Transverse colon (tissue), 4 donors: ENCODE measurements at regions not wholly inside any gene's neighbourhood (a gene's known extent, or its start where the extent isn't known, plus 50 kb on each side); places are given as distances from the start of the nearest gene placed in this dataset.

ENCODE experiments used
- DNase-seq: peaks from one replicate; pipeline ENCODE4 v3.0.0-alpha.2; 2019
- H3K27ac ChIP-seq, 4 donors: fragments of 200-600 bp; sonication (generic); 2 replicates each; pipeline ENCODE4 v1.5.1; 2016 to 2018; ENCODE audit warnings: inconsistent platforms in 4 of 4
- H3K27me3 ChIP-seq: fragments of 200-600 bp; sonication (generic); 2 replicates; pipeline ENCODE4 v1.5.1; 2017; ENCODE audit warnings: inconsistent platforms
- H3K36me3 ChIP-seq, 4 donors: fragments of 200-600 bp; sonication (generic); 2 replicates each; pipeline ENCODE4 v1.5.1; 2017 to 2019; ENCODE audit warnings: inconsistent platforms in 4 of 4
- H3K4me1 ChIP-seq, 4 donors: fragments of 200-600 bp; sonication (generic); 2 replicates each; pipeline ENCODE4 v1.5.1; 2017 to 2020; ENCODE audit warnings: inconsistent platforms in 4 of 4
- H3K4me3 ChIP-seq, 4 donors: fragments of 200-600 bp; sonication (generic); 1 replicate in 1 of 4; 2 replicates in 3 of 4; pipeline versions ENCODE4 v1.5.1 to v1.6.1; 2017 to 2019; ENCODE audit warnings: inconsistent platforms in 4 of 4
- H3K9me3 ChIP-seq, 2 donors: fragments of 200-600 bp; sonication (generic); 2 replicates each; pipeline ENCODE4 v1.5.1; 2017 to 2019; ENCODE audit warnings: inconsistent platforms in 2 of 2
- CTCF ChIP-seq, 5 experiments: fragments of 200-600 bp in 3 of 5; fragments of 450-650 bp in 2 of 5; sonication (generic) in 3 of 5; IDR thresholded peaks; 1 replicate in 2 of 5; 2 replicates in 3 of 5; pipeline ENCODE4 v1.5.1; 2016 to 2017; ENCODE audit warnings: antibody characterized with exemption in 5 of 5, inconsistent platforms in 3 of 5, mild to moderate bottlenecking in 2 of 5, moderate library complexity in 1 of 5
- EP300 ChIP-seq: sonication (generic); formaldehyde crosslinking; IDR thresholded peaks from one replicate; pipeline ENCODE4 v1.6.1; 2017; ENCODE audit warnings: antibody characterized with exemption, low read depth
- POLR2A ChIP-seq: fragments of 450-650 bp; IDR thresholded peaks from one replicate; pipeline ENCODE4 v1.6.1; 2016; ENCODE audit warnings: antibody characterized with exemption, mild to moderate bottlenecking, moderate library complexity
- POLR2AphosphoS5 ChIP-seq, 3 donors: sonication (generic); formaldehyde crosslinking; IDR thresholded peaks; one replicate each; pipeline ENCODE4 v1.6.1; 2016; ENCODE audit warnings: antibody characterized with exemption in 3 of 3
- WGBS, 2 donors: methylation state at CpG; one replicate each; pipeline ENCODE4 v1.1.5; 2018; ENCODE audit warnings: low coverage in 1 of 2; 5-methylcytosine and 5-hydroxymethylcytosine counted together
- in situ Hi-C, 4 donors: fragments of 200-750 bp; cut with MboI; loops; one replicate each; pipeline versions ENCODE4 v1.15.0 to v1.15.1; 2017; ENCODE audit warnings: low sequenced_read_pairs in 3 of 4, low pct_ligation_motif_present in 1 of 4, low pct_unique_long_range_greater_than_20kb in 1 of 4
- intact Hi-C: fragments of 100-400 bp; cut with DNase I; formaldehyde crosslinking; loops from one replicate; pipeline ENCODE4 v1.15.1; 2023; ENCODE audit warnings: low total_unique reads

DNA sequence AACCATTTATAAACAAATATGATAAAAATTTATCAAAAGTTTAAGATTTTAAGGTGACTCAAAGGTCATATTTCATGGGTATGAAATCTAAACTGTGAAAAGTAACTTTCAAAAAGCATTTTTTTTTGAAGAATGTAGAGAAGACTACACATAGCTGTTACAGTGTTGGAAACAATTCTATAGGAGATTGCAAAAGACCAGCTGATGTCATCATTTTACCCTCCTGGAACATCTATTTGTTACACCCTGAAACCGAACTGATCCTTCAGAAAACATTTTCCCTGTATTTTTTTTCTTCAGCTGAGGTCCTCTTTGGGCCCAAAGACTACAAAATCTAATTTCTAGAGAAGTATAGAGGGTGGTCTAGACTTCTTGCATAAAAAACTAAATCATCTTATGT, 297.5 kb upstream of the FERMT1 start:
- no peaks in the 10 kb centered on the region for H3K36me3 ChIP-seq
- DNase-seq = no peak
- WGBS, 2 donors = 51 to 57% methylated on average over 1 of the region's 1 CpG
- TF ChIP-seq POLR2AphosphoS5 (IDR thresholded peaks at IDR 0.05) (no peak), CTCF (IDR thresholded peaks at IDR 0.05) (no peak), EP300 (no peak), POLR2A (no peak)
- no peaks in the 10 kb centered on the region for H3K27me3 ChIP-seq
- no peaks in the 10 kb centered on the region for H3K9me3 ChIP-seq
- H3K4me1 ChIP-seq = no peaks in the 10 kb centered on the region
- intact Hi-C loops = no loop called here
- no peak overlapping the region for H3K4me3 ChIP-seq
- in situ Hi-C loops = no loop called here
- H3K27ac ChIP-seq = no peak overlapping the region

GRCh38 chr20:6418732-6419131, 295.9 kb upstream of the FERMT1 start:
- H3K36me3 ChIP-seq = no peaks in the 10 kb centered on the region
- no peak overlapping the region for H3K27ac ChIP-seq
- intact Hi-C loops (no loop called here), in situ Hi-C loops (no loop called here)
- no peaks in the 10 kb centered on the region for H3K27me3 ChIP-seq
- no peak for DNase-seq
- H3K4me3 ChIP-seq = no peak overlapping the region
- H3K4me1 ChIP-seq = no peaks in the 10 kb centered on the region
- TF ChIP-seq POLR2AphosphoS5 (IDR thresholded peaks at IDR 0.05) = no peak
- no peak for TF ChIP-seq EP300
- no peaks in the 10 kb centered on the region for H3K9me3 ChIP-seq

DNA sequence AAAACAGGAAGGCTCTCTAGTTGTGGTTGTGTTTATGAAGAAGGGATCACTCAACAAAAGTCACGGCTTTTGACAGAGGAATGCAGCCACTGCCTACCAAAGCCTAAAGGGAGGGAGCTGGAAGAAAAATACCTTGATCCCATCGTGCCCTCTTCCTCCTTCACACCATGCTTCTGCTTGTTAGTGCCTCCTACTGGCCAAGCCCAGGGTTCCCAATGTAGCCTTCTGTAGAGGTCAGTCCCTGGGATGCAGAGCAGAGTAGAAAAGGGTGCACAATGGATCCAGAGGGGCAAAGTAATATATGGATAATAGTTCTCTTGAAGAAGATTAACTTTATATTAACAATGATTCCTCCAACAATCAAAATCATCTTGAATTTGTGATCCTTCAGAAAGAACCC, 293.5 kb upstream of the FERMT1 start:
- no peak overlapping the region for H3K4me3 ChIP-seq
- no peak for DNase-seq
- in situ Hi-C loops = no loop called here
- intact Hi-C loops = no loop called here
- no peaks in the 10 kb centered on the region for H3K27me3 ChIP-seq
- H3K27ac ChIP-seq = no peak overlapping the region
- H3K4me1 ChIP-seq = no peaks in the 10 kb centered on the region
- WGBS, 2 donors = 56 to 80% methylated on average over 1 to 2 of the region's 2 CpGs
- no peak for TF ChIP-seq EP300
- no peak for TF ChIP-seq POLR2A
- TF ChIP-seq POLR2AphosphoS5 (IDR thresholded peaks at IDR 0.05) = no peak
- TF ChIP-seq CTCF (IDR thresholded peaks at IDR 0.05) = no peak
- no peaks in the 10 kb centered on the region for H3K36me3 ChIP-seq
- H3K9me3 ChIP-seq = no peaks in the 10 kb centered on the region

DNA sequence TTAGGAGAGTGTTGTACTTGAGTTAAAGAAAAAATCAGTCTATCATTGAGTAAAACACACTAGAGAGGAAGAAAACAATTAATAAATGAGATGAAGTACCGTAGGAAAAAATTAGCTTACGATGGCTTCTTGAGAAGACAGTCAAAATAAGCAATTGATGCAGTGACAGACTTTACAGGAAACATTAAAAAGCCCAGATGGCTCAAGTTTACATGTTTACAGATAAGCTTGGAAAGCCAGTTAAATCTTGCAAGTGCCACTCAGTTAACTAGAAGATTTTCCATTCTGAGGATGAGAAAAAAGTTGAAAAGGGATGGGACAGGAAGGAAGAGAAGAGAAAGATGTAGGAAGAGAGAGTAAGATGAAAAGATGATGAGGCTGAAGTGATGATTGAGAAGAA, 288.8 kb upstream of the FERMT1 start:
- no peaks in the 10 kb centered on the region for H3K4me1 ChIP-seq
- H3K36me3 ChIP-seq = no peaks in the 10 kb centered on the region
- TF ChIP-seq POLR2AphosphoS5 (IDR thresholded peaks at IDR 0.05) (no peak), CTCF (IDR thresholded peaks at IDR 0.05) (no peak), EP300 (no peak), POLR2A (no peak)
- DNase-seq = no peak
- H3K4me3 ChIP-seq = no peak overlapping the region
- in situ Hi-C loops (no loop called here), intact Hi-C loops (no loop called here)
- H3K27me3 ChIP-seq = no peaks in the 10 kb centered on the region
- no peaks in the 10 kb centered on the region for H3K9me3 ChIP-seq
- WGBS, 2 donors = 55 to 61% methylated on average over 2 of the region's 2 CpGs
- H3K27ac ChIP-seq = no peak overlapping the region

DNA sequence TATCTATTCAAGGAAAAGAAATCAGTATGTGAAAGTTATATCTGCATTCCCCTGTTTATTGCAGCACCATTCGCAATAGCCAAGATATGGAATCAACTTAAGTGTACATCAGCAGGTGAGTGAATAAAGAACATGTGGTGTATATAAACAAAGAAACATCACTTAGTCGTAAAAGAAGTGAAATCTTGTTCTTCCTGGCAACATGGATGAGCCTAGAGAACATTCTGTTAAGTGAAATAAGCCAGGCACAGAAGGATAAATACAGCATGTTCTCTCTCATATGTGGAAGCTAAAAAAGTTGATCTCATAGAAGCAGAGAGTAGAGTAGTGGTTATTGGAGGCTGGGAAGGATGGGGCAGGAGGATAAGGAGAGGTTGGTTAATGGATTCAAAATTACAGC, 287.9 kb upstream of the FERMT1 start:
- intact Hi-C loops = no loop called here
- no peaks in the 10 kb centered on the region for H3K9me3 ChIP-seq
- TF ChIP-seq POLR2AphosphoS5 (IDR thresholded peaks at IDR 0.05) (no peak), CTCF (IDR thresholded peaks at IDR 0.05) (no peak), POLR2A (no peak), EP300 (no peak)
- no peak overlapping the region for H3K27ac ChIP-seq
- no peaks in the 10 kb centered on the region for H3K4me1 ChIP-seq
- no peak for DNase-seq
- H3K4me3 ChIP-seq = no peak overlapping the region
- in situ Hi-C loops = no loop called here
- WGBS, 2 donors = 43 to 44% methylated on average over 2 of the region's 2 CpGs
- H3K27me3 ChIP-seq = no peaks in the 10 kb centered on the region
- H3K36me3 ChIP-seq = no peaks in the 10 kb centered on the region
